ENCODE measurements at regions not wholly inside any gene's neighbourhood (a gene's known extent, or its start where the extent isn't known, plus 50 kb on each side); places are given as distances from the start of the nearest gene placed in this dataset.

- DNase-seq (ENCODE audit: low spot score) (no peak), ATAC-seq (ENCODE audit: low FRiP score) (no peak)
- no peak for TF ChIP-seq CTCF (IDR thresholded peaks at IDR 0.05)
These were observed 94.6 kb downstream of the BANF2 start for GRCh38 chr20:17794400-17794799.

GRCh38 chr20:17793986-17794385, 94.2 kb downstream of the BANF2 start:
- no peak for DNase-seq (ENCODE audit: low spot score)
- TF ChIP-seq CTCF (IDR thresholded peaks at IDR 0.05) = no peak
- no peak for ATAC-seq (ENCODE audit: low FRiP score)

- DNase-seq (ENCODE audit: low spot score) (no peak), ATAC-seq (ENCODE audit: low FRiP score) (no peak)
- no peak for TF ChIP-seq CTCF (IDR thresholded peaks at IDR 0.05)
These were observed 90.5 kb downstream of the BANF2 start for GRCh38 chr20:17790296-17790695.

- DNase-seq (ENCODE audit: low spot score) = no peak
- no peak for TF ChIP-seq CTCF (IDR thresholded peaks at IDR 0.05)
- ATAC-seq (ENCODE audit: low FRiP score) = no peak
These were observed 88.0 kb downstream of the BANF2 start for GRCh38 chr20:17787816-17788215.

GRCh38 chr20:17786221-17786718, 86.5 kb downstream of the BANF2 start:
- TF ChIP-seq CTCF (IDR thresholded peaks at IDR 0.05) = no peak
- peak; percentile 61 for ATAC-seq (ENCODE audit: low FRiP score)
- DNase-seq (ENCODE audit: low spot score) = no peak
